CD4-positive, alpha-beta memory T cell (primary cell): ENCODE measurements at regions not wholly inside any gene's neighbourhood (a gene's known extent, or its start where the extent isn't known, plus 50 kb on each side); places are given as distances from the start of the nearest gene placed in this dataset.

Experiments
- CTCF ChIA-PET: fragments of 350-600 bp; sonication (Branson Sonifier 250); formaldehyde crosslinking; loops from one replicate; lab custom pipeline; 2021; ENCODE audit warnings: inconsistent platforms; ENCODE audit not compliant: partially characterized antibody; lab: Charles Lee
- POLR2A ChIA-PET: fragments of 350-600 bp; sonication (Branson Sonifier 250); formaldehyde crosslinking; loops from one replicate; lab custom pipeline; 2021; ENCODE audit not compliant: partially characterized antibody; lab: Charles Lee
- DNase-seq, 5 donors: peaks; one replicate each; pipeline versions ENCODE4 v3.0.0 to v3.0.0-alpha.2; 2020 to 2022; ENCODE audit warnings: mixed read lengths in 1 of 5
- H3K27ac ChIP-seq: one replicate; pipeline ENCODE4 v1.7.0; 2013; ENCODE audit warnings: low read depth, low read length
- H3K27me3 ChIP-seq: 2 replicates; pipeline ENCODE4 v1.7.0; 2013; ENCODE audit warnings: mild to moderate bottlenecking, low read length, moderate library complexity; ENCODE audit not compliant: insufficient read depth
- H3K36me3 ChIP-seq: 2 replicates; pipeline ENCODE4 v1.7.0; 2013; ENCODE audit warnings: mild to moderate bottlenecking, low read length, moderate library complexity; ENCODE audit not compliant: insufficient read depth
- H3K4me1 ChIP-seq: 2 replicates; pipeline ENCODE4 v1.7.0; 2013; ENCODE audit warnings: mild to moderate bottlenecking, low read length, moderate library complexity; ENCODE audit not compliant: insufficient read depth
- H3K4me3 ChIP-seq, 2 donors: one replicate each; pipeline ENCODE4 v1.7.0; 2013; ENCODE audit warnings: low read length in 2 of 2, mild to moderate bottlenecking in 1 of 2
- H3K9me3 ChIP-seq, 2 donors: one replicate each; pipeline ENCODE4 v1.7.0; 2013; ENCODE audit warnings: low read length in 2 of 2, control low read depth in 1 of 2; ENCODE audit not compliant: control insufficient read depth in 1 of 2
- H3K27ac Mint-ChIP-seq, 7 donors: one replicate each; pipeline ENCODE4 v1.8.0; 2020 to 2021; ENCODE audit warnings: mixed read lengths in 7 of 7, mild to moderate bottlenecking in 6 of 7, inconsistent platforms in 3 of 7, moderate library complexity in 3 of 7
- H3K27me3 Mint-ChIP-seq, 2 donors: one replicate each; pipeline ENCODE4 v1.8.0; 2020 to 2021; ENCODE audit warnings: mixed read lengths in 2 of 2
- H3K36me3 Mint-ChIP-seq, 2 donors: one replicate each; pipeline ENCODE4 v1.8.0; 2020 to 2021; ENCODE audit warnings: mixed read lengths in 2 of 2, inconsistent platforms in 1 of 2, mild to moderate bottlenecking in 1 of 2
- H3K4me1 Mint-ChIP-seq, 4 donors: one replicate each; pipeline ENCODE4 v1.8.0; 2020 to 2021; ENCODE audit warnings: mixed read lengths in 4 of 4, mild to moderate bottlenecking in 1 of 4
- H3K4me3 Mint-ChIP-seq, 8 donors: one replicate each; pipeline ENCODE4 v1.8.0; 2020 to 2021; ENCODE audit warnings: mixed read lengths in 8 of 8, mild to moderate bottlenecking in 7 of 8, moderate library complexity in 6 of 8, inconsistent platforms in 3 of 8
- H3K9me3 Mint-ChIP-seq, 8 donors: one replicate each; pipeline ENCODE4 v1.8.0; 2020 to 2021; ENCODE audit warnings: mixed read lengths in 8 of 8, mild to moderate bottlenecking in 5 of 8, inconsistent platforms in 3 of 8, moderate library complexity in 1 of 8
- intact Hi-C: fragments of 100-400 bp; cut with micrococcal nuclease; formaldehyde crosslinking; loops from one replicate; pipeline ENCODE4 v1.15.1; 2023

DNA sequence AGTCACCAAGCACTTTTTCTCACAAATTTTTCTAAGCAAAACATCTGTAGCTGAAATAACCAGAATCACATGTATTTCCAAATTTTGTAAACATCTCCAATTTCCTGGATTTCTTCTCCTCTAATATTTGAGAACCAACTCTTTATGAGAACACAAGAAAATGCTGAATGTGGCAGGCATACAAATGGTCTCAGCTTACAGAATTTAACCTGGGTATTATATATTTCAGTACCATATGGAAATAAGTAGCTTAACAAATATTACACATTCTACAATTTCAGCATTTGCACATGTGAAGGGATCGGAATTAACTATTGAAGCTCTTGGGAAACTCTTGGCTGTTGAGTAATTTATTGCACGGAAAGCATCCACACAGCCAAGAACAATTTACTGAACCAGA lies 92.5 kb downstream of the TBXT start:
- DNase-seq, result no peak
- Mint-ChIP-seq H3K36me3 (no peaks in the 10 kb centered on the region), H3K27me3 (peaks cover 3 to 7% of the 10 kb centered on the region in 2 donors), H3K9me3 (peaks cover 0 to 3% (median 0%) of the 10 kb centered on the region in 8 donors), H3K4me3 (no peak overlapping the region), H3K4me1 (no peaks in the 10 kb centered on the region), H3K27ac (no peak overlapping the region)
- H3K4me3 ChIP-seq, result no peak overlapping the region
- ChIA-PET CTCF (no interaction called here), POLR2A (no interaction called here)
- H3K9me3 ChIP-seq, result no peaks in the 10 kb centered on the region
- intact Hi-C loops, result no loop called here
- no peaks in the 10 kb centered on the region for H3K4me1 ChIP-seq
- H3K27me3 ChIP-seq, result no peaks in the 10 kb centered on the region
- H3K27ac ChIP-seq, result no peak overlapping the region
- no peaks in the 10 kb centered on the region for H3K36me3 ChIP-seq

- Mint-ChIP-seq H3K27ac (no peak overlapping the region), H3K27me3 (peaks cover 3 to 8% of the 10 kb centered on the region in 2 donors), H3K9me3 (peaks cover 0 to 3% (median 0%) of the 10 kb centered on the region in 8 donors), H3K36me3 (no peaks in the 10 kb centered on the region), H3K4me3 (no peak overlapping the region), H3K4me1 (no peaks in the 10 kb centered on the region)
- no peaks in the 10 kb centered on the region for H3K4me1 ChIP-seq
- CTCF ChIA-PET, result no interaction called here
- no peaks in the 10 kb centered on the region for H3K36me3 ChIP-seq
- POLR2A ChIA-PET, result no interaction called here
- H3K4me3 ChIP-seq, result no peak overlapping the region
- intact Hi-C loops, result no loop called here
- no peak for DNase-seq
- no peaks in the 10 kb centered on the region for H3K27me3 ChIP-seq
- H3K27ac ChIP-seq, result no peak overlapping the region
- H3K9me3 ChIP-seq, result no peaks in the 10 kb centered on the region
Measured at GRCh38 chr6:166073082-166073481, 94.6 kb downstream of the TBXT start.

DNA sequence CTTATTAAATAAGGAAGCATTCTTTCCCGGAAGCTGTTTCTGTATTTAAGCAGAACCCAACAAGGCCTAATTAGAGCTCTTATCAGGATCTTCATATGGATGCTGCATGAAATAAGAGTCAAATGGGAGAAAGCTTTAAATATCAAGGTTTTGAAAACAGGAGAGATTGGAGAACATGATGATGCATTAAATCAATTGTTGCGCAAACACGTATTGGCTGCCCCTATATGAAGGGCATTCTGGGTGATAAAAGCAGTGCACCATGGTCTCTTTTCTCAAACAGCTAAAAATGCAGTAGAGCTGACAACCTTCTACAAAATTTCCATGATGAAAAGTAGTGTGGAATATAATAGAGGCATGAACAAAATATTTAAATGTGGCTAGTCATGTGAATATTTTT lies 98.9 kb downstream of the TBXT start:
- Histone ChIP-seq H3K4me3 (no peak overlapping the region), H3K9me3 (no peaks in the 10 kb centered on the region), H3K27ac (no peak overlapping the region), H3K36me3 (no peaks in the 10 kb centered on the region), H3K27me3 (no peaks in the 10 kb centered on the region), H3K4me1 (no peaks in the 10 kb centered on the region)
- Mint-ChIP-seq H3K4me1 (no peaks in the 10 kb centered on the region), H3K9me3 (peaks cover 0 to 3% (median 0%) of the 10 kb centered on the region in 8 donors), H3K4me3 (no peak overlapping the region), H3K27ac (no peak overlapping the region), H3K36me3 (no peaks in the 10 kb centered on the region), H3K27me3 (peaks cover 0 to 3% of the 10 kb centered on the region in 2 donors)
- CTCF ChIA-PET, result interaction anchor here (1.2 kb wide), 1 partner anchor 28 kb away, joined by 3 read pairs; no protein-coding TSS in a partner anchor
- DNase-seq, result no peak
- POLR2A ChIA-PET, result no interaction called here
- intact Hi-C loops, result no loop called here

DNA sequence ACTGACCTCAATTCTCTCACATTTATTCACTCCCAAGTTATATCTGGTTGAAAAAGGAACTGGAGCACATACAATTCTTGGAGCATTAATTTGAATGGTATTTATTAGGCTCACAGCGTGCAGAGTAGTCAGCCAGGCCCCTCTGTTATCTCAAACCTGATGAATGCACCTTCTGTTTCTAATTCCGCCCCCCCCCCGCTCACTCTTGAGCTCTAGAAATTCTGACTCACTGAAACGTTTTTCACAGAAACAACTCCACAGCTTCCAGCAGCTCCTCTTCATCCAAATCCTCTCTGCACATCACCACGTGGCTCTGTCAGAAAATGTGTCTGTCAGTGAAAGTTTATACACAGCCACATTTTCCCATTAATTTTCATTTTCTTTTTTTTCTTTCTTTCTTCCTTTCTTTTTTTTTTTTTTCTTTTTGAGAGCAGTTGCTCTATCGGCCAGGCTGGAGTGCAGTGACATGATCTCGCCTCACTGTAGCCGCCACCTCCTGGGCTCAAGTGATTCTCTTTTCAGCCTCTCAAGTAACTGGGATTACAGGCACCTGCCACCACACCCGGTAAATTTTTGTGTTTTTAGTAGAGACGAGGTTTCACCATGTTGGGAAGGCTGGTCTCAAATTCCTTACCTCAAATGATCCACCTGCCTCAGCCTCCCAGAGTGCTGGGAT lies 109.4 kb downstream of the TBXT start:
- Histone ChIP-seq H3K27ac (no peak overlapping the region), H3K27me3 (no peaks in the 10 kb centered on the region), H3K9me3 (no peaks in the 10 kb centered on the region), H3K4me3 (no peak overlapping the region), H3K36me3 (no peaks in the 10 kb centered on the region), H3K4me1 (no peaks in the 10 kb centered on the region)
- peaks cover 0 to 3% of the 10 kb centered on the region in 2 donors for H3K36me3 Mint-ChIP-seq
- no peak overlapping the region for H3K27ac Mint-ChIP-seq
- H3K4me1 Mint-ChIP-seq, result no peaks in the 10 kb centered on the region
- POLR2A ChIA-PET, result no interaction called here
- peaks cover 5 to 32% (median 25%) of the 10 kb centered on the region in 8 donors for H3K9me3 Mint-ChIP-seq
- peaks cover 4 to 9% of the 10 kb centered on the region in 2 donors for H3K27me3 Mint-ChIP-seq
- no peak overlapping the region for H3K4me3 Mint-ChIP-seq
- intact Hi-C loops, result no loop called here
- DNase-seq, result no peak
- CTCF ChIA-PET, result no interaction called here

- CTCF ChIA-PET, result no interaction called here
- POLR2A ChIA-PET, result no interaction called here
- intact Hi-C loops, result no loop called here
Measured at GRCh38 chr6:166057431-166057830, 110.2 kb downstream of the TBXT start.

GRCh38 chr6:166056637-166057036 lies 111.0 kb downstream of the TBXT start:
- DNase-seq, result no peak
- no peak overlapping the region for H3K4me3 Mint-ChIP-seq
- peaks cover 5 to 44% (median 32%) of the 10 kb centered on the region in 8 donors for H3K9me3 Mint-ChIP-seq
- ChIA-PET POLR2A (no interaction called here), CTCF (no interaction called here)
- H3K27me3 Mint-ChIP-seq, result peaks cover 3 to 9% of the 10 kb centered on the region in 2 donors
- Histone ChIP-seq H3K4me3 (no peak overlapping the region), H3K4me1 (no peaks in the 10 kb centered on the region), H3K9me3 (no peaks in the 10 kb centered on the region), H3K27ac (no peak overlapping the region), H3K36me3 (no peaks in the 10 kb centered on the region), H3K27me3 (no peaks in the 10 kb centered on the region)
- H3K27ac Mint-ChIP-seq, result no peak overlapping the region
- peaks cover 0 to 3% of the 10 kb centered on the region in 2 donors for H3K36me3 Mint-ChIP-seq
- intact Hi-C loops, result no loop called here
- no peaks in the 10 kb centered on the region for H3K4me1 Mint-ChIP-seq

More at GRCh38 chr6:166057431-166057830, 110.2 kb downstream of the TBXT start:
- Histone ChIP-seq H3K4me3 (no peak overlapping the region), H3K4me1 (no peaks in the 10 kb centered on the region), H3K27me3 (no peaks in the 10 kb centered on the region), H3K27ac (no peak overlapping the region), H3K9me3 (no peaks in the 10 kb centered on the region), H3K36me3 (no peaks in the 10 kb centered on the region)
- Mint-ChIP-seq H3K4me1 (no peaks in the 10 kb centered on the region), H3K4me3 (no peak overlapping the region), H3K27me3 (peaks cover 4 to 9% of the 10 kb centered on the region in 2 donors), H3K27ac (no peak overlapping the region), H3K9me3 (peaks cover 5 to 39% (median 26%) of the 10 kb centered on the region in 8 donors), H3K36me3 (peaks cover 0 to 3% of the 10 kb centered on the region in 2 donors)
- DNase-seq, result no peak

- H3K27ac Mint-ChIP-seq, result no peak overlapping the region
- intact Hi-C loops, result no loop called here
- CTCF ChIA-PET, result no interaction called here
Measured at GRCh38 chr6:166055801-166056200, 111.8 kb downstream of the TBXT start.

More at GRCh38 chr6:166055801-166056200, 111.8 kb downstream of the TBXT start:
- H3K36me3 ChIP-seq, result no peaks in the 10 kb centered on the region
- peaks cover 5 to 44% (median 32%) of the 10 kb centered on the region in 8 donors for H3K9me3 Mint-ChIP-seq
- H3K4me3 Mint-ChIP-seq, result no peak overlapping the region
- peaks cover under 1 to 9% of the 10 kb centered on the region in 2 donors for H3K27me3 Mint-ChIP-seq
- H3K4me3 ChIP-seq, result no peak overlapping the region
- H3K27ac ChIP-seq, result no peak overlapping the region
- H3K36me3 Mint-ChIP-seq, result peaks cover 0 to 3% of the 10 kb centered on the region in 2 donors
- H3K4me1 Mint-ChIP-seq, result no peaks in the 10 kb centered on the region
- POLR2A ChIA-PET, result no interaction called here
- no peaks in the 10 kb centered on the region for H3K9me3 ChIP-seq
- no peaks in the 10 kb centered on the region for H3K4me1 ChIP-seq
- no peaks in the 10 kb centered on the region for H3K27me3 ChIP-seq
- DNase-seq, result no peak
